ENCODE measurements at regions not wholly inside any gene's neighbourhood (a gene's known extent, or its start where the extent isn't known, plus 50 kb on each side); places are given as distances from the start of the nearest gene placed in this dataset.

- DNase-seq (ENCODE audit: insufficient read length) (no peak), FAIRE-seq (no peak)
Observed at GRCh38 chr9:87428659-87429058, 69.0 kb upstream of the DAPK1 start.

DNA sequence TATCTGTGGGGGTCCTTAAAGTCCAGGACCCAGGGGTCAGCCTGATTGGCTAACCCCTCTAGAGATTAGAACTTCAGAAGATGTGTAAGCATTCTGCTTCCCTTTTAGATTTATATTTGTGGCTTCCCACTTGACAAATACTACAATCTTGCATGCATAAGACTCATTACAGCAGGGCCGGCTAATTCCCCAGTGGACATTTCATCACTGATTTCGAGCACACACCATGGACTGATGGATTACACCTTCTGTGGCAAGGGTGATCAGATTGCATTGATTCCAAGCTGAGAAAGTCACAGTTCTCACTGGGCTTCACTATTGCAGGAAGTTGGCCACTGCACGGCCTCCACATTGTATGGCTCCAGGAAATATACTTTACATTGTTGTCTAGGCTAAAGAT is 65.8 kb upstream of the DAPK1 start:
- no peak for DNase-seq (ENCODE audit: insufficient read length)
- FAIRE-seq, result no peak
- TF ChIP-seq POLR2AphosphoS5 (IDR thresholded peaks at IDR 0.05; ENCODE audit: low read depth, low read length) (no peak), POLR2A (IDR thresholded peaks at IDR 0.05; ENCODE audit: low read depth, low read length) (no peak), TAF1 (IDR thresholded peaks at IDR 0.05; ENCODE audit: borderline replicate concordance, low read depth, low read length) (no peak)

More at GRCh38 chr9:87428659-87429058, 69.0 kb upstream of the DAPK1 start:
- no peak for TF ChIP-seq POLR2AphosphoS5 (IDR thresholded peaks at IDR 0.05; ENCODE audit: low read depth, low read length)
- TF ChIP-seq TAF1 (IDR thresholded peaks at IDR 0.05; ENCODE audit: borderline replicate concordance, low read depth, low read length), result no peak
- TF ChIP-seq POLR2A (IDR thresholded peaks at IDR 0.05; ENCODE audit: low read depth, low read length), result no peak

DNA sequence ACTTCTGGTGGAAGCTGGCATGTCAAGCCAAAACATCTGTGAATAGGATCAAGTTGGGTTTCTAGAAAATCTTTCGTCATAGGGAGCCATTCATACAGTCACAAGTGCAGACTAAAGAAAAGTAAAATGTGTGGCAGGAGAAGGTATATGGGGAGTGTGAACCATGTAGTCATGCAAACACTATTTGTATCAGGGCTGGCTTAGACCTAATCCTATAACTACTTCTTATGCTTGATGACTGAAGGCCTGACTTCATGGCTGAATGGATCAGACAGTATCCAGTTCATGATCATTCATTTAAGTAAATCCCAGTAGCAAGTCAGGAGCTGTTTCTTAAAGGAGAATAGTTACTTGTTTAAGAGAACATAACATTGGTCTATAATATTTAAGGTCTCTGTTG is 63.8 kb upstream of the DAPK1 start:
- no peak for TF ChIP-seq POLR2AphosphoS5 (IDR thresholded peaks at IDR 0.05; ENCODE audit: low read depth, low read length)
- TF ChIP-seq POLR2A (IDR thresholded peaks at IDR 0.05; ENCODE audit: low read depth, low read length), result no peak
- no peak for TF ChIP-seq TAF1 (IDR thresholded peaks at IDR 0.05; ENCODE audit: borderline replicate concordance, low read depth, low read length)
- FAIRE-seq, result no peak
- no peak for DNase-seq (ENCODE audit: insufficient read length)

GRCh38 chr9:87434366-87434765 is 63.3 kb upstream of the DAPK1 start:
- FAIRE-seq, result no peak
- no peak for DNase-seq (ENCODE audit: insufficient read length)
- TF ChIP-seq POLR2AphosphoS5 (IDR thresholded peaks at IDR 0.05; ENCODE audit: low read depth, low read length) (no peak), POLR2A (IDR thresholded peaks at IDR 0.05; ENCODE audit: low read depth, low read length) (no peak), TAF1 (IDR thresholded peaks at IDR 0.05; ENCODE audit: borderline replicate concordance, low read depth, low read length) (no peak)

DNA sequence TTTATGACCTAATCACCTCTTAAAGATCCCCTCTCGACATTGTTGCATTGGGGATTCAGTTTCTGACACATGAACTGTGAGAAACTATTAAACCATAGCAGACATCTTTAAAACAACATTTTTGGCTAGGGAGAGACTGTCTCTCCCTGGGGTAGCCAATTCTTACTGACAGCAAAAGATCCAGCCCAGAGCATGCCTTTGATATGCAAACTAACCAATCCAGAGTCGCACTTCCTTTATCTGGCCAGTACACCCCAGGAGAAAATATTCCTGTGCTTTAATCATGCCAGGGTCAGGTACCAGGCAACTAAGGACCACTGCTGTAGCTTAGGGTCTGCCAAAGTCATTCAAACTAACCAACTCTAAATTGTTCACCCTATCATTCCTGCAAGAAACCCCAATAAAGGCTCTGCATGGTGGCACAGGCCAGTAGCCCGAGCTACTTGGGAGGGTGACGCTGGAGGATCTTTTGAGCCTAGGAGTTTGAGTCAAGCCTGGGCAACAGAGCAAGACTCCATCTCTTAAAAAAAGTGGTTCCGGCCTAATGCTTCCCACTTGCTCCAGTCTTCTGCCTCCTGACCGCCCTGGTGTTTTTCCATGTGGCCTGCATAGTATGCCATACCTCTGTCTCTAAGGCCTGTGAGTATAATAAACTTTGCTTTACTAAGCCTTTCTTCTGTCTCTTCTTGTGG is 62.3 kb upstream of the DAPK1 start:
- no peak for TF ChIP-seq POLR2A (IDR thresholded peaks at IDR 0.05; ENCODE audit: low read depth, low read length)
- TF ChIP-seq POLR2AphosphoS5 (IDR thresholded peaks at IDR 0.05; ENCODE audit: low read depth, low read length), result no peak
- no peak for TF ChIP-seq TAF1 (IDR thresholded peaks at IDR 0.05; ENCODE audit: borderline replicate concordance, low read depth, low read length)
- no peak for DNase-seq (ENCODE audit: insufficient read length)
- no peak for FAIRE-seq

GRCh38 chr9:87436716-87437115 is 61.0 kb upstream of the DAPK1 start:
- TF ChIP-seq POLR2A (IDR thresholded peaks at IDR 0.05; ENCODE audit: low read depth, low read length), result no peak
- TF ChIP-seq POLR2AphosphoS5 (IDR thresholded peaks at IDR 0.05; ENCODE audit: low read depth, low read length), result no peak
- TF ChIP-seq TAF1 (IDR thresholded peaks at IDR 0.05; ENCODE audit: borderline replicate concordance, low read depth, low read length), result no peak
- no peak for FAIRE-seq
- DNase-seq (ENCODE audit: insufficient read length), result no peak

GRCh38 chr9:87437966-87438365 is 59.7 kb upstream of the DAPK1 start:
- FAIRE-seq (no peak), DNase-seq (ENCODE audit: insufficient read length) (no peak)
- no peak for TF ChIP-seq POLR2AphosphoS5 (IDR thresholded peaks at IDR 0.05; ENCODE audit: low read depth, low read length)
- no peak for TF ChIP-seq POLR2A (IDR thresholded peaks at IDR 0.05; ENCODE audit: low read depth, low read length)
- no peak for TF ChIP-seq TAF1 (IDR thresholded peaks at IDR 0.05; ENCODE audit: borderline replicate concordance, low read depth, low read length)

DNA sequence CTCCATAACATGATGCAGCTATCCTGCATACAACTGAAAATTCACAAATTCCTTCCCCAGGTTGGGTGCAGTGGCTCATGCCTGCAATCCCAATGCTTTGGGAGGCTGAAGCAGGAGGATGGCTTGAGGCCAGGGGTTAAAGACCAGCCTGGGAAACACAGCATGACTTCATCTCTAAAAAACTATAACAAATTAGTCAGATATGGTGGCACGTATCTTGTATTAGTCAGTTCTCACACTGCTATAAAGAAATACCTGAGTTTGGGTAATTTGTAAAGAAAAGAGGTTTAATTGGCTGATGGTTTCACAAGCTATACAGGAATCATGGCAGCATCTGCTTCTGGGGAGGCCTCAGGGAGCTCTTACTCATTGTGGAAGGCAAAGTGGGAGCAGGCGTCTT is 56.4 kb upstream of the DAPK1 start:
- no peak for DNase-seq (ENCODE audit: insufficient read length)
- no peak for TF ChIP-seq POLR2AphosphoS5 (IDR thresholded peaks at IDR 0.05; ENCODE audit: low read depth, low read length)
- no peak for TF ChIP-seq POLR2A (IDR thresholded peaks at IDR 0.05; ENCODE audit: low read depth, low read length)
- TF ChIP-seq TAF1 (IDR thresholded peaks at IDR 0.05; ENCODE audit: borderline replicate concordance, low read depth, low read length), result no peak
- no peak for FAIRE-seq

DNA sequence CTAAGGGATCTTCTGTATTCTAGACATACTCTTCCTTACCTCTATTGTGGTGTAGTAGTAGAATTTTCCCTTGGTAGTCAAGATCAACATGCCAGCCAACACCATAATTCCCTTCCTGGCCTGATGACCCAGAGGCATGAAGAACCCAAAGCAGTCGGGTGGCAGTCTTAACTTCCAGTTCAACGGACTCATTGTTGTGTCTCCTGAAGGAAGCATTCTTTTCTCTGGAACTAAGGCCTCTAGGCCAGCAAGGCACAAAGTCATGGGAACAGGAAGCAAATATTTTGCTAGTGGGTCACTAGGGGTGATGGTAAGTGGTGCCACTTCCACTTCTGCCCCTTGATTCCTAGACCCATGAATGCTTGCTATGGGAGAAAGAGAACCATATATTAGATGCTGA is 55.2 kb upstream of the DAPK1 start:
- DNase-seq (ENCODE audit: insufficient read length), result no peak
- FAIRE-seq, result no peak
- TF ChIP-seq POLR2AphosphoS5 (IDR thresholded peaks at IDR 0.05; ENCODE audit: low read depth, low read length), result no peak
- no peak for TF ChIP-seq TAF1 (IDR thresholded peaks at IDR 0.05; ENCODE audit: borderline replicate concordance, low read depth, low read length)
- TF ChIP-seq POLR2A (IDR thresholded peaks at IDR 0.05; ENCODE audit: low read depth, low read length), result no peak

GRCh38 chr9:87443006-87443405 is 54.7 kb upstream of the DAPK1 start:
- no peak for TF ChIP-seq POLR2A (IDR thresholded peaks at IDR 0.05; ENCODE audit: low read depth, low read length)
- no peak for TF ChIP-seq TAF1 (IDR thresholded peaks at IDR 0.05; ENCODE audit: borderline replicate concordance, low read depth, low read length)
- TF ChIP-seq POLR2AphosphoS5 (IDR thresholded peaks at IDR 0.05; ENCODE audit: low read depth, low read length), result no peak
- no peak for DNase-seq (ENCODE audit: insufficient read length)
- no peak for FAIRE-seq

DNA sequence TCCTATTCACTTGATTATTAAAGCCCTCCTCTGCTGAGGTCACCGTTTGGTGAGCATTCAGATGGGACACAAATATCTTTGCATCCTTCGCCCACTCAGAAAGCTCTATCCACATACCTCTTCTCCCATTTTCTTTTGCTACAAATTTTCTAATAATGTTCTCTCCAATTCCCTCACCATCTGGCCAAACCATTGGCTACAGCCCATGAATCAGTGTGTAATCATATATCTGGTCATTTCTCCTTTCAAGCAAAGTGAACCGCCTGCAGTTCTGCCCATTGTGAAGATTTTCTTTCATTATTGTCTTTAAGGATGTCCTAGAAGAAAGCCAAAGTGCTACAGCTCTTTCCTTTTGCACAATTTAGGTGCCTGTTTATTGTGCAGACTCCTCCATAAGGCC is 54.2 kb upstream of the DAPK1 start:
- no peak for DNase-seq (ENCODE audit: insufficient read length)
- no peak for FAIRE-seq
- no peak for TF ChIP-seq POLR2A (IDR thresholded peaks at IDR 0.05; ENCODE audit: low read depth, low read length)

DNA sequence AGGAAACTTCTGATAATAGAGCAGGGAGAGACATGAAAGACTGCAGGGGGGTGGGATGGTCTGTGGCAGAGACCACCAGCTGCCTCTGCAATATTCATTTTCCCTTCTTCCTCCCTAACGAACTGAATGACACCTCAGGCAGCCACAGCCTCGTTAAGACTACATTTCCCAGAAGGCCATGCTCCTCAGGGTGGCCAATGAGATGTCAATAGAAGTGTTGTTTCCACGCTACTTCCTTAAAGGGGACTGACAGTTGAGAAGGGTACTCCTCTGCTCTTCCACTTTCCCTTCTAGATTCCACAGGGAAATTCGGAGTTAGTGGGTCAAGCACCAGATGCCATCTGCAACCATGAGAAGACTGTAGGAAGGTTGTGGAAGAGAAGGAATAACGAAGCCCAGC is 52.0 kb upstream of the DAPK1 start:
- DNase-seq (ENCODE audit: insufficient read length) (peak; percentile 33), FAIRE-seq (peak; percentile 90)
- no peak for TF ChIP-seq TAF1 (IDR thresholded peaks at IDR 0.05; ENCODE audit: borderline replicate concordance, low read depth, low read length)
- no peak for TF ChIP-seq POLR2A (IDR thresholded peaks at IDR 0.05; ENCODE audit: low read depth, low read length)
- TF ChIP-seq POLR2AphosphoS5 (IDR thresholded peaks at IDR 0.05; ENCODE audit: low read depth, low read length), result no peak

Measured in GM12892 (cell line).